ENCODE measurements at regions not wholly inside any gene's neighbourhood (a gene's known extent, or its start where the extent isn't known, plus 50 kb on each side); places are given as distances from the start of the nearest gene placed in this dataset.

DNA sequence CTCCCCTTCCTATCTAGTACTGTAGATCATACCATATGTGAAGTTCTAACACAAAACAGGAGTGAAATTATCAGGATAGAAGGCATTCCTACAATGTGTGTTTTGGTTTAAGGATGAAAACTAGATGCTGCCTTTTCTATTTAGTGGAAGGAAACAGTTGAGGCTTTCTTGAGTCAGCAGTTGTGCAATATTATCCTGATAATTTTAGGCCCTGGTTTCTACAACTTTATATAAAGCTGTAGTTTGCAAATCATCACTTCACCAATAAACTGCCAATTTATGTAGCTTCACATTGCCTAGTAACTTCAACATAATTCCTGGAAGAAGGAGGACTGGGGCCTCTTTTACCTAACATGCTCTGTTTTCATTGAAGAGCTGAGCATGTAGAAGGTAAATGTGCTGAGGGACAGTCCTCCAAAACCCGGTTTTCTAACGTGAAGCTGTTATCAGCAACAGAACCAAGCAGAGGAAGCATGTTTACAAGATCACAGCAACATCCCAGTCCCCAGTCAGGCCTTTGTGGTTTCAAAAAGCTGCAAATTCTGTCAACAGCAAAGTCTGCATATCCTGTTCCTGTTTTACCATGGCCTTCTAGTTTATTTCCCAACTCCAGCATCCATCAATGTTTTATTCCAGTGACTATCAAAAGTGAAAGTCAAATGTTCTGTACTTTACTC, 513.4 kb upstream of the MEF2C start:
- TF ChIP-seq, protein P1, sequence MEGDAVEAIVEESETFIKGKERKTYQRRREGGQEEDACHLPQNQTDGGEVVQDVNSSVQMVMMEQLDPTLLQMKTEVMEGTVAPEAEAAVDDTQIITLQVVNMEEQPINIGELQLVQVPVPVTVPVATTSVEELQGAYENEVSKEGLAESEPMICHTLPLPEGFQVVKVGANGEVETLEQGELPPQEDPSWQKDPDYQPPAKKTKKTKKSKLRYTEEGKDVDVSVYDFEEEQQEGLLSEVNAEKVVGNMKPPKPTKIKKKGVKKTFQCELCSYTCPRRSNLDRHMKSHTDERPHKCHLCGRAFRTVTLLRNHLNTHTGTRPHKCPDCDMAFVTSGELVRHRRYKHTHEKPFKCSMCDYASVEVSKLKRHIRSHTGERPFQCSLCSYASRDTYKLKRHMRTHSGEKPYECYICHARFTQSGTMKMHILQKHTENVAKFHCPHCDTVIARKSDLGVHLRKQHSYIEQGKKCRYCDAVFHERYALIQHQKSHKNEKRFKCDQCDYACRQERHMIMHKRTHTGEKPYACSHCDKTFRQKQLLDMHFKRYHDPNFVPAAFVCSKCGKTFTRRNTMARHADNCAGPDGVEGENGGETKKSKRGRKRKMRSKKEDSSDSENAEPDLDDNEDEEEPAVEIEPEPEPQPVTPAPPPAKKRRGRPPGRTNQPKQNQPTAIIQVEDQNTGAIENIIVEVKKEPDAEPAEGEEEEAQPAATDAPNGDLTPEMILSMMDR (IDR thresholded peaks at IDR 0.05; ENCODE audit: low read depth, low read length) = no peak
- DNase-seq (ENCODE audit: low read depth, low spot score) = no peak
- H3K4me3 ChIP-seq (ENCODE audit: low read depth, low read length) = no peak overlapping the region
- in situ Hi-C loops (cut with HindIII; ENCODE audit: low sequenced_read_pairs) = no loop called here

DNA sequence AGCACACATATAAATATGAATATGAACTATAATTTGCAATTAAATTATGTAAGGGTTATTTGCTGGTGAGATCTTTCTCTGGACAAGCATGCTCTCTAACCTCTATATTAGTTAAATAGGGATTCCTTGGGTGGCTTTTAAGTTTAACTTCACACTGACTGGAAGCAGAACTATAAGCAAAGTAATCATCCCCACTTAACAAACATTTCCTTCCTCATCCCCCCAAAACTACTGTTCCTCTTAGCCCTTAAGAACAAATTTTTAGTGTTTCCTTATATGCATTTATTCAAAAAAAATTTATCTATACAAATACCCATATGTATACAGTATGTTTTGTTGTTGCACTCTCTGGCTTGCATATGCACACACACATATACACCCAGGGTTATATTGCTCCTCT, 512.1 kb upstream of the MEF2C start:
- in situ Hi-C loops (cut with HindIII; ENCODE audit: low sequenced_read_pairs) = no loop called here
- H3K4me3 ChIP-seq (ENCODE audit: low read depth, low read length) = no peak overlapping the region
- TF ChIP-seq, protein P1 (IDR thresholded peaks at IDR 0.05; ENCODE audit: low read depth, low read length) = no peak
- DNase-seq (ENCODE audit: low read depth, low spot score) = no peak

DNA sequence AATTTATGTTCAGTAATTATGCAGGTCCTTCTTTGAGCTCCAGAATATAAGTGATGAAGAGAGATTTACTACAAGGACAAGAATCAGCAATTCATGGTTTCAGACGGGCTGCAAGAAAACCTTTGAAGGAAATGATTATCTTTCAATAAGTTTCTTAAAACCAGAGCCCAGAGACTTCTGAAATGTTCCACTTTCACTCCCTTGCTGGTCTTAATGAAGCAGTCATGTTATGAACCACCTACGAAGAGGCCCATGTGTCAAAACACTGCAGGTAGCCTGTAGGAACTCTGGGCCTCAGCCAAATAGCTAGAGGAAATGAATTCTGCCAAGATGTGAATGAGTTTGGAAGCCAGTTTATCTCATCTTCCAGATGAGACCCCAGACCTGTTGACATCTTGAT, 505.9 kb upstream of the MEF2C start:
- in situ Hi-C loops (cut with HindIII; ENCODE audit: low sequenced_read_pairs) = no loop called here
- no peak for DNase-seq (ENCODE audit: low read depth, low spot score)
- TF ChIP-seq, protein P1 (IDR thresholded peaks at IDR 0.05; ENCODE audit: low read depth, low read length) = no peak
- no peak overlapping the region for H3K4me3 ChIP-seq (ENCODE audit: low read depth, low read length)

DNA sequence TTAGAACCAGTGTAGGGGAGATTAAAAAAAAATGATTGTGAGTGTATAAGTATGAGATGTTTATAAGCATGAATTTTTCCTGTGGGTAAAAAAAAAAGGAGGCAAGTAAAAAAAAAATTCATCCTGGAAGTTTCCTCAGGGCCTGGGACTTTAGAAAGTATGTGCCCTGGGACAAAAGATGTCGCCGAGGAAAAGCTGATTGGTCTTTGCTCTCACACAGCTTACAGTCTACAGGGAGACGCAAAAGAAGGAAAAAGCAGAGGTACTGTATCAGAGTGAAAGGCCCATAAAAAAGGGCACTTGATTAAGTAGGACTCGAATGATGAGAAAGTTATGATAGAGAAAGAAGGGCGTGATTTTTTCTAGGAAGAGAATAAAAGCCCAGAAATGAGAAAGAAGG, 501.4 kb upstream of the MEF2C start:
- no peak overlapping the region for H3K4me3 ChIP-seq (ENCODE audit: low read depth, low read length)
- no peak for DNase-seq (ENCODE audit: low read depth, low spot score)
- TF ChIP-seq, protein P1 (IDR thresholded peaks at IDR 0.05; ENCODE audit: low read depth, low read length) = no peak
- in situ Hi-C loops (cut with HindIII; ENCODE audit: low sequenced_read_pairs) = no loop called here

DNA sequence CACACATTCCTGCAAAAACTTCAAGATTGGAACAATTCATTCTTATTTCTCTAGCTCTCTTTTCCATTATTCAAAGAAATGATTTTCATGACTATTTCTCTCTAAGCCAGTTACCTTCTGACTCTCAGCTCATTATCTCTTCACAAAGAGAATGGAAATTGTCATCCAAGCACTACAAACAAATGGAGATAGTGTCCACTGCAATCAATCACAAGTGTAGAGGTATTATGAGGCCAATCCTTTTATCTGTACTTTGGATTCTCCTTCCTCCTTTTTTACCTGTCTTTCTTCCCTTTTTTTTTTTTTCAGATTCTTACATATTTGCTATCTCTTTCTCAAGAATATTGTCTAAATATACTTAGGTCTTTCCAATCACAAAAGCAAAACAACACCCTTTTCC, 497.7 kb upstream of the MEF2C start:
- TF ChIP-seq, protein P1 (IDR thresholded peaks at IDR 0.05; ENCODE audit: low read depth, low read length) = no peak
- in situ Hi-C loops (cut with HindIII; ENCODE audit: low sequenced_read_pairs) = no loop called here
- H3K4me3 ChIP-seq (ENCODE audit: low read depth, low read length) = no peak overlapping the region
- DNase-seq (ENCODE audit: low read depth, low spot score) = no peak

DNA sequence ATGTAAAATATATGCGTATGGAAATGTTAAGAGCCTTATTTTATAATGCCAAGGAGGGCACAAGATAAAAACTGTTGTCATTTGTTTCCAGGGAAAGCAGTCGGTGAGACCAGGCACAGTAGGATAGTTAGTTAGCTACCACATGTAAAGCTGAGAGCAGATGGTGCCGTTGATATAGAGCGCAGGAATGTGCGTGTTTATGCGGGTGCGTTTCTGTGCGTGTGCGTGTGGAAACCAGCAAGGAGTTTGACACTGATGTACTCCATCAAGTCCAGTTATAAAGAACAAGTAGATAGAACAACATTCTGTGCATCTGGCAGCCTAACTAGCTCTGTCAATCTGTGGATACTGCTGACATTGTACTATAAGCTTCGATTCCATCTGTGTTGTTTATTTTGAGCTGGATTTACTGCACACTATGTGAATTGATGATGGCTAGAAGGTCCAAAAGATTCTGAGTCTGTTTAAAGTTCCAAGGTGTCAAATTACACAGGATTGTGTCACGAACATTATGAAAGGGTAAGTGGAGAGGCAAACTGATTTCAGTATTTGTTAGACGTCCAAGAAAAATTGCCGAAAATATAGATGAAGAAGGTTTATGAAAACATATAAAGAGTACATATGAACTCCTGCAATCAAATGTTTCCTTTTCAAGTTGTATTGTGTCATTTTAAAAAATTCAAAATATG, 494.9 kb upstream of the MEF2C start:
- TF ChIP-seq, protein P1 (IDR thresholded peaks at IDR 0.05; ENCODE audit: low read depth, low read length) = no peak
- H3K4me3 ChIP-seq (ENCODE audit: low read depth, low read length) = no peak overlapping the region
- no peak for DNase-seq (ENCODE audit: low read depth, low spot score)
- in situ Hi-C loops (cut with HindIII; ENCODE audit: low sequenced_read_pairs) = no loop called here
